GM23248 (cell line): ENCODE measurements at regions not wholly inside any gene's neighbourhood (a gene's known extent, or its start where the extent isn't known, plus 50 kb on each side); places are given as distances from the start of the nearest gene placed in this dataset.
"Not testable (repeated sequence)": the region's sequence is repeated elsewhere in the genome, so short reads cannot be mapped to it uniquely, and the experiment has no call there.

Experiments used
- DNase-seq: peaks from one replicate; pipeline ENCODE4 v3.0.0-alpha.2; 2015
- H2AFZ ChIP-seq: fragments of 200-600 bp; sonication (generic); 2 replicates; pipeline ENCODE4 v1.6.1; 2016; ENCODE audit warnings: antibody characterized with exemption
- H3F3A ChIP-seq: fragments of 200-600 bp; sonication (generic); 2 replicates; pipeline ENCODE4 v1.6.1; 2016; ENCODE audit warnings: mild to moderate bottlenecking, antibody characterized with exemption, mixed run types; ENCODE audit not compliant: insufficient read depth
- H3K27ac ChIP-seq: fragments of 200-600 bp; sonication (generic); 2 replicates; pipeline ENCODE4 v1.5.1; 2016; ENCODE audit warnings: mild to moderate bottlenecking
- H3K27me3 ChIP-seq: fragments of 200-600 bp; sonication (generic); replicated peaks from 2 replicates; pipeline ENCODE4 v1.6.1; 2016; ENCODE audit warnings: mild to moderate bottlenecking; ENCODE audit not compliant: insufficient read depth
- H3K36me3 ChIP-seq: fragments of 200-600 bp; sonication (generic); 2 replicates; pipeline ENCODE4 v1.6.1; 2016; ENCODE audit warnings: low read depth, mild to moderate bottlenecking
- H3K4me1 ChIP-seq: fragments of 200-600 bp; sonication (generic); 2 replicates; pipeline ENCODE4 v1.6.1; 2016; ENCODE audit warnings: mild to moderate bottlenecking; ENCODE audit not compliant: insufficient read depth
- H3K4me2 ChIP-seq: fragments of 200-600 bp; sonication (generic); one replicate; pipeline ENCODE4 v1.6.1; 2016; ENCODE audit warnings: mild to moderate bottlenecking; ENCODE audit not compliant: unreplicated experiment
- H3K4me3 ChIP-seq: fragments of 200-600 bp; sonication (generic); 2 replicates; pipeline ENCODE4 v1.5.1; 2016; ENCODE audit warnings: mild to moderate bottlenecking
- H3K79me2 ChIP-seq: fragments of 200-600 bp; sonication (generic); 2 replicates; pipeline ENCODE4 v1.6.1; 2016; ENCODE audit warnings: mild to moderate bottlenecking; ENCODE audit not compliant: insufficient read depth
- H3K9ac ChIP-seq: fragments of 200-600 bp; sonication (generic); 2 replicates; pipeline ENCODE4 v1.6.1; 2016; ENCODE audit warnings: mild to moderate bottlenecking
- H3K9me2 ChIP-seq: fragments of 200-600 bp; sonication (generic); 2 replicates; pipeline ENCODE4 v1.6.1; 2016; ENCODE audit warnings: mixed run types, mild to moderate bottlenecking, moderate library complexity; ENCODE audit not compliant: insufficient read depth
- H3K9me3 ChIP-seq: fragments of 200-600 bp; sonication (generic); one replicate; pipeline ENCODE4 v1.6.1; 2017; ENCODE audit warnings: low read depth
- H4K20me1 ChIP-seq: fragments of 200-600 bp; sonication (generic); 2 replicates; pipeline ENCODE4 v1.6.0; 2016; ENCODE audit not compliant: insufficient read depth
- EZH2 ChIP-seq: fragments of 200-600 bp; sonication (generic); IDR thresholded peaks from 2 replicates; pipeline ENCODE4 v1.6.1; 2018; ENCODE audit warnings: antibody characterized with exemption, mild to moderate bottlenecking; ENCODE audit not compliant: insufficient read depth, poor library complexity, severe bottlenecking
- EZH2phosphoT487 ChIP-seq: fragments of 200-600 bp; sonication (generic); IDR thresholded peaks from 2 replicates; pipeline ENCODE4 v1.6.1; 2018; ENCODE audit warnings: antibody characterized with exemption, moderate library complexity, mild to moderate bottlenecking, low read depth; ENCODE audit not compliant: insufficient read depth
- WGBS, 2 experiments: methylation state at CpG; one replicate each; pipeline ENCODE4 v1.1.6; 2015 to 2017; ENCODE audit warnings: low lambda C conversion rate in 2 of 2, low coverage in 1 of 2; ENCODE audit errors: missing lambda C conversion rate in 2 of 2; 5-methylcytosine and 5-hydroxymethylcytosine counted together
- in situ Hi-C: fragments of 300-500 bp; cut with MboI; formaldehyde crosslinking; loops from 2 replicates; pipeline ENCODE4 v1.15.0; 2020

DNA sequence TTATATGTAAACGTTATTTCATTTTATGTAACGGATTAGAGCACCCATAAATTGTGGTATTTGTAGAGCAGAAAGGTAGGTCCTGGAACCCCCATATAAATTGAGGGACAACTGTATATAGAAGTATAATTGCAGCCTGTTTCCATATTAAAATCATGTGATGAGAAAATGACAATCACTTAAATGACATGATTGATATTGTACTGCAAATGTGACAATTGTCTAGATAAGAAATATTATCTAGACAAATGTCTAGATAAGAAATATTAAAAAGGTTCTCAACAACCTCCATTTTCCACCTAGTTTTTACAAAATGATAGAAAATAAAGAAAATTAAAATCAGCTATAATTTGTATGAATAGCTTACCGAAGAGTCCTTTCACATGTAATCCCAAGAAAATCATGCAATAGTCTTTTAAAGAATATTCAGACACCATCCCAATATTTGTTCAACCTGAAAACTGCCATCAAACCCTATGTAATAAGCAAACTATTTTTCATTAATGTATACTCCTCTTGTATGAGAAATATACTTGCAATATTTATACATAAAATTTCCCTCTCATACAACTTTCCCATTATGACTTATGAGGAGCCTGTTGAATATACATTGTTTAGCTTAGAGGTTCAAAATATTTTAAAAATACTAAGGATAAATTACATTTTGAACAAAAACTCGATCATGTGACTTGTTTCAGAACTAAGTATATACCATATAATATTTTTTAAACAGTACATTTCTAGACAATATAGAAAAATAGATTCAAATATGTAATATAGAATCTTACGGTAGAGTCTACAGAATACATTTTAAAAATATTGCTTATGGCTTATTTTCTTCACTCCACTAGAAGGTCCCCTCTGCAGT, 153.2 kb downstream of the CRPPA start:
- H2AFZ ChIP-seq, result no peak overlapping the region
- H3K27me3 ChIP-seq, result no peaks in the 10 kb centered on the region
- H3K9me3 ChIP-seq, result no peaks in the 10 kb centered on the region

GRCh38 chr7:16266877-16267276, 154.5 kb downstream of the CRPPA start:
- Histone ChIP-seq H3K9me3 (no peaks in the 10 kb centered on the region), H3K9ac (no peak overlapping the region), H3K4me3 (no peak overlapping the region), H3K27me3 (no peaks in the 10 kb centered on the region), H3K36me3 (no peaks in the 10 kb centered on the region), H3K79me2 (no peaks in the 10 kb centered on the region), H4K20me1 (no peaks in the 10 kb centered on the region), H3K27ac (no peak overlapping the region), H3K9me2 (no peaks in the 10 kb centered on the region), H3K4me1 (peaks cover 9% of the 10 kb centered on the region), H3K4me2 (no peak overlapping the region), H3F3A (peaks cover 14% of the 10 kb centered on the region; the same call in 1 of the 2 replicates), H2AFZ (no peak overlapping the region)
- TF ChIP-seq EZH2phosphoT487 (no peak), EZH2 (no peak)
- 76 to 81% methylated on average over 1 of the region's 1 CpG for WGBS, 2 experiments
- in situ Hi-C loops, result no loop called here
- DNase-seq, result no peak

More for the DNA sequence above, 153.2 kb downstream of the CRPPA start:
- H3K4me3 ChIP-seq, result no peak overlapping the region
- in situ Hi-C loops, result no loop called here
- no peaks in the 10 kb centered on the region for H3K36me3 ChIP-seq
- peaks cover 16% of the 10 kb centered on the region for H3K4me1 ChIP-seq
- no peaks in the 10 kb centered on the region for H3K9me2 ChIP-seq
- peaks cover 14% of the 10 kb centered on the region; the same call in 1 of the 2 replicates for H3F3A ChIP-seq
- H3K4me2 ChIP-seq, result no peak overlapping the region
- H3K9ac ChIP-seq, result no peak overlapping the region
- H3K27ac ChIP-seq, result no peak overlapping the region
- DNase-seq, result no peak
- WGBS, 2 experiments, result 80 to 83% methylated on average over 5 of the region's 5 CpGs
- no peaks in the 10 kb centered on the region for H3K79me2 ChIP-seq
- H4K20me1 ChIP-seq, result no peaks in the 10 kb centered on the region
- no peak for TF ChIP-seq EZH2phosphoT487
- no peak for TF ChIP-seq EZH2

DNA sequence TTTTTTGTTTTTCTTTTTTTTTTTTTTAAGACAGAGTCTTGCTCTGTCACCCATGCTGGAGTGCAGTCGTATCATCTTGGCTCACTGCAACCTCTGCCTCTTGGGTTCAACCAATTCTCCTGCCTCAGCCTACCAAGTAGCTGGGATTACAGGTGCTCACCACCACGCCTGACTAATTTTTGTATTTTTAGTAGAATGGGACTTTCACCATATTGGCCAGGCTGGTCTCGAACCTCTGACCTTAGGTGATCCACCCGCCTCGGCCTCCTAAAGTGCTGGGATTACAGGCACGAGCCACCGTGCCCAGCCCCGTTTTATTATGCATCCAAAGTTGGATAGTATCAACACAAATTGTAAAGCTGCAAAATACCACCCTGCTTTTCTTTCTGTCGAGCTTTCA, 154.9 kb downstream of the CRPPA start:
- H3K36me3 ChIP-seq, in situ Hi-C loops, H3K79me2 ChIP-seq, H3K9me2 ChIP-seq, H3K4me2 ChIP-seq, H3K9me3 ChIP-seq, H4K20me1 ChIP-seq, DNase-seq, H3K4me1 ChIP-seq, H2AFZ ChIP-seq, H3K4me3 ChIP-seq, H3K27me3 ChIP-seq, H3K9ac ChIP-seq, H3K27ac ChIP-seq: not testable (repeated sequence)
- peaks cover 14% of the 10 kb centered on the region; the same call in 1 of the 2 replicates for H3F3A ChIP-seq
- WGBS, 2 experiments, result 80 to 83% methylated on average over 9 of the region's 9 CpGs

GRCh38 chr7:16265863-16266458, 155.4 kb downstream of the CRPPA start:
- Histone ChIP-seq H3F3A (peaks cover 14% of the 10 kb centered on the region; the same call in 1 of the 2 replicates), H3K4me3 (no peak overlapping the region), H3K9ac (no peak overlapping the region), H3K27me3 (no peaks in the 10 kb centered on the region), H3K79me2 (no peaks in the 10 kb centered on the region), H3K9me2 (no peaks in the 10 kb centered on the region), H3K9me3 (no peaks in the 10 kb centered on the region), H4K20me1 (no peaks in the 10 kb centered on the region), H3K36me3 (no peaks in the 10 kb centered on the region), H2AFZ (no peak overlapping the region), H3K27ac (no peak overlapping the region), H3K4me2 (no peak overlapping the region), H3K4me1 (peaks cover 8% of the 10 kb centered on the region)
- DNase-seq, result no peak
- in situ Hi-C loops, result no loop called here
- 88 to 95% methylated on average over 3 of the region's 3 CpGs for WGBS, 2 experiments
- TF ChIP-seq EZH2 (no peak), EZH2phosphoT487 (no peak)
